Upper lobe of left lung (tissue), 4 donors: ENCODE measurements at regions not wholly inside any gene's neighbourhood (a gene's known extent, or its start where the extent isn't known, plus 50 kb on each side); places are given as distances from the start of the nearest gene placed in this dataset.

Source experiments
- CTCF ChIP-seq, 6 experiments: fragments of 450-650 bp in 4 of 6; fragments of 200-600 bp in 2 of 6; sonication (generic) in 2 of 6; IDR thresholded peaks; one replicate each; pipeline ENCODE4 v1.5.1; 2016 to 2019; ENCODE audit warnings: antibody characterized with exemption in 6 of 6
- EP300 ChIP-seq, 4 donors: sonication (generic); formaldehyde crosslinking; IDR thresholded peaks; one replicate each; pipeline ENCODE4 v1.5.1; 2017; ENCODE audit warnings: antibody characterized with exemption in 4 of 4, control low read depth in 2 of 4
- POLR2A ChIP-seq, 4 donors: fragments of 450-650 bp; IDR thresholded peaks; one replicate each; pipeline ENCODE4 v1.5.1; 2016 to 2017; ENCODE audit warnings: antibody characterized with exemption in 4 of 4, mild to moderate bottlenecking in 2 of 4

GRCh38 chr19:28329429-28329828, 883.5 kb downstream of the UQCRFS1 start:
- TF ChIP-seq CTCF (IDR thresholded peaks at IDR 0.05), result no peak
- TF ChIP-seq POLR2A (IDR thresholded peaks at IDR 0.05), result no peak
- TF ChIP-seq EP300 (IDR thresholded peaks at IDR 0.05), result no peak
